RWPE2 (cell line): ENCODE measurements at regions not wholly inside any gene's neighbourhood (a gene's known extent, or its start where the extent isn't known, plus 50 kb on each side); places are given as distances from the start of the nearest gene placed in this dataset.

ENCODE experiments used
- ATAC-seq: fragments of 200-7000 bp; cut with Tn5 transposase; 3 replicates; pipeline ENCODE4 v1.9.1; 2021; ENCODE audit warnings: low read depth
- DNase-seq: peaks from one replicate; pipeline ENCODE4 v3.0.0-alpha.2; 2020; ENCODE audit warnings: low spot score
- H3K27ac ChIP-seq: fragments of 450-650 bp; 2 replicates; pipeline ENCODE4 v1.5.1; 2017; ENCODE audit warnings: mild to moderate bottlenecking; ENCODE audit not compliant: poor library complexity, severe bottlenecking
- H3K27me3 ChIP-seq: fragments of 250-450 bp; sonication (Bioruptor Pico); 2 replicates; pipeline ENCODE4 v1.5.1; 2021; ENCODE audit warnings: mild to moderate bottlenecking, moderate library complexity; ENCODE audit not compliant: insufficient read depth, poor library complexity, severe bottlenecking
- H3K36me3 ChIP-seq: fragments of 250-450 bp; sonication (Bioruptor Pico); 2 replicates; pipeline ENCODE4 v1.5.1; 2020; ENCODE audit warnings: low read depth, mild to moderate bottlenecking, moderate library complexity
- H3K4me1 ChIP-seq: fragments of 250-450 bp; sonication (Bioruptor Pico); 2 replicates; pipeline ENCODE4 v1.5.1; 2021; ENCODE audit warnings: mild to moderate bottlenecking, moderate library complexity; ENCODE audit not compliant: insufficient read depth, poor library complexity, severe bottlenecking
- H3K4me3 ChIP-seq: fragments of 250-450 bp; sonication (Bioruptor Pico); 2 replicates; pipeline ENCODE4 v1.5.1; 2021; ENCODE audit warnings: mild to moderate bottlenecking, moderate library complexity; ENCODE audit not compliant: severe bottlenecking
- H3K9me3 ChIP-seq: fragments of 250-450 bp; sonication (Bioruptor Pico); 2 replicates; pipeline ENCODE4 v1.5.1; 2021; ENCODE audit warnings: mild to moderate bottlenecking, moderate library complexity; ENCODE audit not compliant: severe bottlenecking
- TF ChIP-seq, protein P1 (sequence below): fragments of 450-650 bp; IDR thresholded peaks from one replicate; pipeline ENCODE4 v1.5.1; 2017; ENCODE audit warnings: mild to moderate bottlenecking, moderate library complexity; ENCODE audit not compliant: poor library complexity, severe bottlenecking

DNA sequence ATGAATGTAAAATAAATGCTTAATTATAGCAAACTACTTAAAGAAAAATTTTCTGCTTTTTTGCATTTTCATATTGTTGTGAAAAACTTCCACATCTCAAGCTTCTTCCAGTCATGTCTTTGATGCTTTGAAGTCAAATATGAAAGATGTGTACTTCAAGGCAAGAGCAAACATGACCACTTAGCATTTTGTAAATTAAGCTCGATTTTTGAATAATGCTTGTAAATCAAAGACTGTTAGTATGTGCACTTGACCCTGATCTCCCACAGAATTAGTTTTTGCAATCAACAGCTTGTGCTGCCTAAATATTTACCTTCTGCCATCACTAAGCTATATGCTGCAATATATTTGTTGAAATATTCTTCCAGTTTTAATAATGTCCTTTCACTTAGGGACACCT is 486.1 kb upstream of the ID2 start:
- no peak for DNase-seq
- no peak overlapping the region for H3K27ac ChIP-seq
- H3K27me3 ChIP-seq, result no peaks in the 10 kb centered on the region
- no peak for ATAC-seq
- TF ChIP-seq, protein P1, sequence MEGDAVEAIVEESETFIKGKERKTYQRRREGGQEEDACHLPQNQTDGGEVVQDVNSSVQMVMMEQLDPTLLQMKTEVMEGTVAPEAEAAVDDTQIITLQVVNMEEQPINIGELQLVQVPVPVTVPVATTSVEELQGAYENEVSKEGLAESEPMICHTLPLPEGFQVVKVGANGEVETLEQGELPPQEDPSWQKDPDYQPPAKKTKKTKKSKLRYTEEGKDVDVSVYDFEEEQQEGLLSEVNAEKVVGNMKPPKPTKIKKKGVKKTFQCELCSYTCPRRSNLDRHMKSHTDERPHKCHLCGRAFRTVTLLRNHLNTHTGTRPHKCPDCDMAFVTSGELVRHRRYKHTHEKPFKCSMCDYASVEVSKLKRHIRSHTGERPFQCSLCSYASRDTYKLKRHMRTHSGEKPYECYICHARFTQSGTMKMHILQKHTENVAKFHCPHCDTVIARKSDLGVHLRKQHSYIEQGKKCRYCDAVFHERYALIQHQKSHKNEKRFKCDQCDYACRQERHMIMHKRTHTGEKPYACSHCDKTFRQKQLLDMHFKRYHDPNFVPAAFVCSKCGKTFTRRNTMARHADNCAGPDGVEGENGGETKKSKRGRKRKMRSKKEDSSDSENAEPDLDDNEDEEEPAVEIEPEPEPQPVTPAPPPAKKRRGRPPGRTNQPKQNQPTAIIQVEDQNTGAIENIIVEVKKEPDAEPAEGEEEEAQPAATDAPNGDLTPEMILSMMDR, result no peak
- no peaks in the 10 kb centered on the region for H3K9me3 ChIP-seq
- no peaks in the 10 kb centered on the region for H3K36me3 ChIP-seq
- H3K4me1 ChIP-seq, result no peaks in the 10 kb centered on the region
- no peak overlapping the region for H3K4me3 ChIP-seq

DNA sequence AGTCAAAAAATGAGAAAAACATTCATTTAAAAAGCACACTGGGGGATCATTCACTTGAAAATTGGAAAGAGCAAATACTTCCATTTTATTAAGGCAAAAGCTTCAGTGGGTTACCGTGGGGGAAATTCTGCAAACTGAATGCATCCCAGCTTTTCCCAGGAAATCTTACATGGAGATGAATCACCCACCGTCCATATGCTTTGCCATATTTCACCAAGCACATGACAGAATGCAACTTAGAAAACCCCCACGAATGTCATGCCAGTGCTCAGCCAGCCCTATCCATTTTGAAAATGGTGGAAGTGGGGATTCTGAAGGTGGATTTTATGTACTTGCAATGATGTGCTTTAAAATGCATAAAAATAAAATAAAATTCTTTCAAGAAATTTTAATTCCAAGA is 485.5 kb upstream of the ID2 start:
- TF ChIP-seq, protein P1, result no peak
- Histone ChIP-seq H3K4me3 (no peak overlapping the region), H3K27ac (no peak overlapping the region), H3K27me3 (no peaks in the 10 kb centered on the region), H3K4me1 (no peaks in the 10 kb centered on the region), H3K9me3 (no peaks in the 10 kb centered on the region), H3K36me3 (no peaks in the 10 kb centered on the region)
- DNase-seq, result no peak
- no peak for ATAC-seq

DNA sequence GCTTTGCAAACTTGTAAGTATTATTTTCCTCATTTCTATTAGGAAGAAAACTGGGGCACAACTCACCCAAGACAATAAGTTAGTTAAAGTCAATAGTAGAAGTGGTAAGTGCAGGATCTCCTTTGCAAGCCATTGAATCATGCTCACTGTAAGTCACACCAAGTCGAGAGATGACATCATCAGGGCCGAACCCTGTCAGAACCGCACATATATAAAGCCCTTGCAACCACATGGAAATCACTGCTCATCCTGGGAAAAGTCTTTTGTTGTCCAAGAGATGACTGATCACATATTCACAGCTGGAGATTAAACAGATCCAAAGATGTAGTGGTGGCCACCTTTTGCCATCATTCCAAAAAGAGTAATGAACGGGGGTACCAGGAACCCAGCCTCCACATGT is 484.8 kb upstream of the ID2 start:
- DNase-seq, result no peak
- ATAC-seq, result no peak
- H3K36me3 ChIP-seq, result no peaks in the 10 kb centered on the region
- TF ChIP-seq, protein P1, result no peak
- no peaks in the 10 kb centered on the region for H3K4me1 ChIP-seq
- no peaks in the 10 kb centered on the region for H3K27me3 ChIP-seq
- no peak overlapping the region for H3K4me3 ChIP-seq
- H3K27ac ChIP-seq, result no peak overlapping the region
- no peaks in the 10 kb centered on the region for H3K9me3 ChIP-seq

DNA sequence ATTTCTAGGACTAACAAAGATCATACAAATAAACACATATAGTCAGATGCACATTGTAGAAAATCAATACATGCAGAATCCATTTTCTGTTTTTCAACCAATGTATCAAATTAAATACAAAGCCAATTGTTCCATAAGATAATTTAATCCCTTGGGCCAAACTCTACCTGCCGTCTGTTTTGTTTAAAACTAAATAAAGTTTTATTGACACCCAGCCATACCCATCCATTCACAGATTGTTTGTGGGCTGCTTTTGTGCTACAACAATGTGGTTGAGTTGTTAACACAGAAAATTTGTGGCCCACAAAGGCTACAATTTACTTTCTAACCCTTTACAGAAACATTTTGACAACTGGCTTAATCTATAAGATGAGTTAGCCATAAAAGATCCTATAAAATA is 484.0 kb upstream of the ID2 start:
- no peak for ATAC-seq
- no peak overlapping the region for H3K27ac ChIP-seq
- no peaks in the 10 kb centered on the region for H3K4me1 ChIP-seq
- TF ChIP-seq, protein P1, result no peak
- no peaks in the 10 kb centered on the region for H3K9me3 ChIP-seq
- H3K27me3 ChIP-seq, result no peaks in the 10 kb centered on the region
- no peaks in the 10 kb centered on the region for H3K36me3 ChIP-seq
- H3K4me3 ChIP-seq, result no peak overlapping the region
- DNase-seq, result no peak

DNA sequence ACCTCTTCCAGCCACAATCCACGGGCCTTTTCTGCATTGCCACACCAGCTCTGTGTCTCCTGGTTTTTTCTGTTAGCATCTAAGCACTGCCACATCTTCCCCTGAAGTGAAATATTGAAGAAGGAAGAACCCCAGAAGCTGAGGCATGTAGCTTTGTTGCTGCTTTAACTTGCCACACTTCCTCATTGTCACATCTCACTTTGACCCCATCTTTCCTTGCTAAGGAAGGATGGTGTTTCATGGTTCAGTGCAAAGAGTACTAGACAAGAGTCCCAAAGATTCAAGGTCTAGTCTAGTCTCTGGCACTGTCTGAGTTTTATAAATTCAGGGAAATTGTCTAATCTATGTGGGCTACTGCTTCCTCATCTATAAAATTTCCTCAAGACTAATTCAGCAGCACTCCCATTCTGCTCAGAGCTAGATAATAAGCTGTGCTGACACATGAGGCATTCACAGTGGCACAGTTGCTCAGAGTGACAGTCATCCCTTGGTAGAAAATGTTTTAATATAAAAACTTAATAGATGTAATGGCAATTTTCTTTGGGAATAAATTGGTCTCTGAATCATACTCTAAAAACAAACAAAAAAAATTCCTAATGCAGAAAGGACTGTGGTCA is 483.0 kb upstream of the ID2 start:
- no peak overlapping the region for H3K27ac ChIP-seq
- ATAC-seq (no peak), DNase-seq (no peak)
- no peak overlapping the region for H3K4me3 ChIP-seq
- no peaks in the 10 kb centered on the region for H3K4me1 ChIP-seq
- no peaks in the 10 kb centered on the region for H3K36me3 ChIP-seq
- no peaks in the 10 kb centered on the region for H3K9me3 ChIP-seq
- TF ChIP-seq, protein P1, result no peak
- no peaks in the 10 kb centered on the region for H3K27me3 ChIP-seq
